HG02938 (cell line): ENCODE measurements at regions not wholly inside any gene's neighbourhood (a gene's known extent, or its start where the extent isn't known, plus 50 kb on each side); places are given as distances from the start of the nearest gene placed in this dataset.
"Not testable (repeated sequence)": the region's sequence is repeated elsewhere in the genome, so short reads cannot be mapped to it uniquely, and the experiment has no call there.

Source experiments
- ATAC-seq: cut with Tn5 transposase; IDR thresholded peaks from one replicate; pipeline ENCODE4 v1.9.1; 2021; ENCODE audit warnings: mild to moderate bottlenecking, moderate library complexity; ENCODE audit not compliant: unreplicated experiment

DNA sequence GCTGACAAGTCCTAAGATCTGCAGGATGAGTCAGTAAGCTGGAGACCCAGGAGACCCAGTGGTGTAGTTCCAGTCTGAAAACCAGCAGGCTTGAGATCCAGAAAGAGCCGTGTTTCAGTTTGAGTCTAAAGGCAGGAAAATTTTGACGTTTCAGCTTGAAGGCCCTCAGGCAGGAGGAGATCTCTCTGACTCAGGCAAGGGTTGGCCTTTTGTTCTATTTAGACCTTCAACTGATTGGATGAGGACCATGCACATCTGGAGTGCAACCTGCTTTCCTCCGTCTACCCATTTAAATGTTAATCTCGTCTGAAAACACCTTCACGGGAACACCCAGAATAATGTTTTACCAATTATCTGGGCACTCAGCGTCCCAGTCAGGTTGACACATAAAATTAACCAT is 69.5 kb downstream of the NPIPA7 start:
- ATAC-seq, result not testable (repeated sequence)

DNA sequence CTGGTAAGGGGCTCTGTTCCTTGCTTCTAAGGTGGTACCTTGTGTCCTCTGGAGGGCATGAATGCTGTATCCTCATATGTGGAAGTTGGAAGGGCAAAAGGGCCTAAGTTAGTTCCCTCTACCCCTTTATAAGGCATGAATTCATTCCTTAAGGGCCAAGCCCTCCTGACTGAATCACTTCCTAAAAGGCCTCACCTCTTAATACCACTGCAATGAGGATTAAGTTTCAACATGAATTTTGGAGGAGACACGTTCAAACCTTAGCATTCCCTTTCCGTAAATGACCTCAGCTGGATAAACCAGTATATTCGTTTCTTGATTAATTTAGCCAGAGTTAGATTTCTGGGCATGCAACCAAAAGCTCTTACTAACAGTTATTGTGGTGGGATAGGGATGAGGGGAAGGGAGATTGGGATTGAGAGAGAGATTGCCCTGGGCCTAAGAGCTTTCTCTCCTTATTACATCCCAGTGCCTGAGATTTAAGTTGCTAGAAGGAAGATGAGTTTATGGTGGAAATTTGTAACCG is 70.8 kb downstream of the NPIPA7 start:
- not testable (repeated sequence) for ATAC-seq

DNA sequence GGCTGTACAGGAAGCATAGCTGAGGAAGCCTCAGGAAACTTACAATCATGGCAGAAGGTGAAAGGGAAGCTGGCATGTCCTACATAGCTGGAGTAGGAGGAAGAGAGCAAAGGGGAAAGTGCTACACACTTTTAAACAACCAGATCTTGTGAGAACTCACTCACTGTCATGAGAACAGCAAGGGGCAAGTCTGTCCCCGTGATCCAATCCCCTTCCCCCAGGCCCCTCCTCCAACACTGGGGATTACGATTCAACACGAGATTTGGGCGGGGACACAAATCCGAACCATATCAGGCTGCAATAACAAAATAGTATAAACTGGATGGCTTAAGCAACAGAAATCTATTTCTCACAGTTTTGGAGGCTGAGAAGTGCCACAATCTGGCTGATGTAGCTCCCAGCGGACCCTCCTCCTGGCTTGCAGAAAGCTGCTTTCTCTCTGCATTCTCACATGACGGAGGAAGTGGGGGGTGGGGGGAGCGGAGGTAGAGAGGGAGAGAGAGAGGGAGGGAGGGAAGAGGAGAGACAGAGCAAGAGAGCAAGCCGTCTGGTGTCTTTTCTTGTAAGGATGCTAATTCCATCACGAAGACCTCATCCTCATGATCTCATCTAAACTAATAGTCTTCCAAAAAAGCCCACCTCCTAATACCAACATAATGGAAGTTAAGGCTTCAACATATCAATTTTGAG is 72.9 kb downstream of the NPIPA7 start:
- not testable (repeated sequence) for ATAC-seq

DNA sequence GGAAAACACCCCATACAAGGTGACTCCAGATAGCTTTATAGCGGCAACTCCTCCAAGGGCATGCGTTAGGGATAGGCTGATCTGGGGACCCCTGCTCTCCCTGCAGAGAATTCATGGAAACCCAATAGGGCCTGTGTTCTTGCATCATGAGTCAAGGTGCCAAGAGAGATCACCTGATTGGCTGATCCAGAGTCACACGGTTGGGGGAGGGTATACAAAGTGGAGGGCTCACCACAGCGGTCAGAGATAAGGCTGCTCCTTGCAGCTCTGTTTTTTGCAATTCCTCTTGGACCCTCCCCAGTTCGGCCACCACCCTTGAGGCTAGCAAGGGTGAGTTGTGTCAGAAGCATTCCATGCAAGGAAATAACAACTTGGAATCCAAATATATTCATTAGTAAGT is 79.6 kb downstream of the NPIPA7 start:
- ATAC-seq, result not testable (repeated sequence)

DNA sequence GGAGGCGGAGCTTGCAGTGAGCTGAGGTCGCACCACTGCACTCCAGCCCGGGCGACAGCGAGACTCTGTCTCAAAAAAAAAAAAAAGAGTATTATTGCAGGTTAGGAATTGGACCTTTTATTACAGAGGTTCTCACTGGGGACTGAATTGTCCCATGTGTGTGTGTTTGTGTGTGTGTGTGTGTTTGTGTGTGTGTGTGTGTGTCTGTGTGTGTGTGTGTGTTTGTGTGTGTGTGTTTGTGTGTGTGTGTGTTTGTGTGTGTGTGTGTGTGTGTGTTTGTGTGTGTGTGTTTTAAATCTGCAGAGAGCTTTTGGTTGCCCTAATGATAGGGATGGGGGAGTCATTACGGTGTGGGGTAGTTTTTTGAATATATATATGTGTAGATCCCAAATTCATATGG is 84.9 kb downstream of the NPIPA7 start:
- not testable (repeated sequence) for ATAC-seq

DNA sequence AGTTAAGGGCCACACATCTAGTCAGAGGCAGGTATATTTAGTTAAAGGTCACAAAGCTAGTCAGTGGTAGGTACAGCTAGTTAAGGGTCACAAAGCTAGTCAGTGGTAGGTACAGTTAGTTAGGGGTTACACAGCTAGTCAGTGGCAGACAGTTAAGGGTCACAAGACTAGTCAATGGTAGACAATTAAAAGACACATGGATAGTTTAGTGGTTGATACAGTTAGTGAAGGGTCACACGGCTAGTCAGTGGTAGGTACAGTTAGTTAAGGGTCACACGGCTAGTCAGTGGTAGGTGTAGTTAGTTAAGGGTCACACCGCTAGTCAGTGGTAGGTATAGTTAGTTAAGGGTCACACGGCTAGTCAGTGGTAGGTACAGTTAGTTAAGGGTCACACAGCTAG is 110.0 kb downstream of the NPIPA7 start:
- not testable (repeated sequence) for ATAC-seq

DNA sequence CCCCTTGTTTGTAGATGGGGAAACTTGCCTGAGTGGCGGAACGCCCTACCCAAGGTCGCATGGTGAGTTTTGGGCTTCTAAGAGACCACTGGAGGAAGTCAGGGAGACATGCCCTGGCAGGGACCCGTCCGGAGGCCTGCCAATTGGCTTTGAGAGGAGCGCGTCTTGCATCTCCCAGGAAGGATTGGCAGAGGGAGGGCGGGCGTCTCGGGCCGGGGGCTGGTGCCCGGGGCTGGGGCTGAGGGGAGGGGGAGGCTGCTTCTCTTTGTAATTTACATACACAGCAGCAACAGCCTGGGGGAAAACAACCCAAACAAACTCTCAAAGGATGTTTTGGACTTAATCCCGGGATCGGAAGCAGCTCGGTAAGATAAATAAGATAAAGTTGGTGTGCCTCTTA is 110.5 kb downstream of the NPIPA7 start:
- not testable (repeated sequence) for ATAC-seq

DNA sequence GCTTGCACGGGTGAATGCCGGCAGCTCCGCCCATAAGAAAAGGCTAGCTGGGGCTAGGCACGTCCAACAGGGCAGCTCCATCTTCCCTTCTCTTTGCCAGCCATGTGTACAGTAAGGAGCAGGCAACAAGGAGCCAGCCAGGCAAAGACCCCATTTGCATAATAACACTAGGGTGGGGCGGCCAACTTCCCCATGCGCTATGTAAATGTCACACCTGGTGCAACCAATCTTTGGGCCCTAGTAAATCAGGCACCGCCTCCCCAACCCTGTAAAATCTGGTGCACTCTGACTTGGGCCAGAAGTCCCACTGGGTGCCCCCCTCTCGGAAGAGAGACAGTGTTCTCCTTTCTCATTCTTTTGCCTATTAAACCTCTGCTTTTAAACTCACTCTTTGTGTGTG is 115.2 kb downstream of the NPIPA7 start:
- ATAC-seq, result not testable (repeated sequence)

DNA sequence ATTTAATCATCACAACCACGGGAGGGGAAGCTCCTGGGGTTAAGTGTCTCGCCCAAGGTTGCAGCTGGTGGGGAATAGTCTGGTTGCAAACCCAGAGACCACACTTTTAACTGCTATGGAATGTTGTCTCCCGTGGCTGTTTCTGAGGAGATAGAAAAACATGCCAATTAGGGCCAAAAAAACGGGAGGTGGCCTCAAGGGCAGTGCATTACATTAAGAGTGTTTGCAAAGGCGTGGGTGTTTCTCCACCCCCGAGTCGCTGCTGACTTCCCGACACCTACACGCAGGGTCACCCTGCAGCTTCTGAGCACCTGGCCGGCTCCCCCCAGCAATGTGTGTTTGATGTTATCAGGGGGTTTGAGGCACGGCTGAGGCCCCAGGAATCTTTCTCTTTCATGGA is 116.1 kb downstream of the NPIPA7 start:
- not testable (repeated sequence) for ATAC-seq

DNA sequence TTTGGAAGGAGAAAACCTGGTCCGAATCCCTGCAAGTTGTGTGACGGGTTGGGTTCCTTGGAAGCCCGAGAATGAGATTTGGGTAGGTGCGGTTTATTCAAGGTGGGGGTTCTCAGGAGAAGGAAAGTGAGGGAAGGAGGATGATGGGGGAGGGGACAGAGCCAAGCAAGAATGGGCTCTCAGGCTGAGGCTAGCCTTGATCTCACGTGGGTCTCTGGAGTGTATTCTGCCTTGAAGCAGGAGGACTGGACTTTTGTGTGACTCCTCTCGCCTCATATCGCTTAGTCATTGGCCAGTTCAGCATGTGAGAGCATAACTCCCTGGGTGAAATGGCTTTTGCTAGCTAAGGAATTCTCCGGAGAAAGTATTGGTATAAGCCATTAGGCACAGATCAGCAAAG is 120.9 kb downstream of the NPIPA7 start:
- not testable (repeated sequence) for ATAC-seq

DNA sequence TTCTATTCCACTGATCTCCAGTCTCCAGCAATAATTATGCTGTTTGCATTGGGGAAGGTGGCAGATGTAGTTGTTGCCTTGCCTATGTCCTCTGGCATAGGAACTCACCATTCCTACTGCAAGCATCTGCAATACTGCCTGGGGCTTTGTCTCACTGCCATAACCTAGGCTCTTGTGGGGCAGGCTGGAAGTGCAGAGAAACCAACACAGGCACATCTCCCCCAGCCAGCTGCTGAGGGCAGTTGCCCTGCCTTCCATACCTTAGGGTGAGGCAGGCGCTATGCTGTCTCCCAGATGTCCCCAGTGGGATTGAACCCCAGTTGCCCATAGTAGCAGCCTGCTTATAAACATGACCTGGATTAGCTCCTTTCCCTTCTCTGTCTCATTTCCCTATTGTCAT is 128.1 kb downstream of the NPIPA7 start:
- ATAC-seq, result not testable (repeated sequence)

DNA sequence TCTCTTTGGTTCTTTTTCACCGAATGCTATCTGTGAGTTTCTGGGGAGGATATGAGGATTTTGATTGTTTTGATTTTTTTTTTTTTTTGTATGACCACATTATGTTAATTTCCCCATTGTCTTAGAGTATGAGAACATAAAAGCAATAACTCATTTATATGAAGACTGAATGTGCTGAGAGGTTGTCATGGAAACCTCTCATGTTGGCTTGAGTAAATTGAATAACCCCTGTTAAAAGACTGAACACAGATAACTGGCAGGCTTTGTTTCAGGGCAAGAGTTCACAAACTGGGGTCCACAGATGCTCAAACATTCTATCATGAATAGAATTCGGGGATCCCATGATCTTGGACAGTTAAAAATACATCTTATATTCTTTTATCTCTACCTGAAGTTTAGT is 129.4 kb downstream of the NPIPA7 start:
- ATAC-seq, result not testable (repeated sequence)

DNA sequence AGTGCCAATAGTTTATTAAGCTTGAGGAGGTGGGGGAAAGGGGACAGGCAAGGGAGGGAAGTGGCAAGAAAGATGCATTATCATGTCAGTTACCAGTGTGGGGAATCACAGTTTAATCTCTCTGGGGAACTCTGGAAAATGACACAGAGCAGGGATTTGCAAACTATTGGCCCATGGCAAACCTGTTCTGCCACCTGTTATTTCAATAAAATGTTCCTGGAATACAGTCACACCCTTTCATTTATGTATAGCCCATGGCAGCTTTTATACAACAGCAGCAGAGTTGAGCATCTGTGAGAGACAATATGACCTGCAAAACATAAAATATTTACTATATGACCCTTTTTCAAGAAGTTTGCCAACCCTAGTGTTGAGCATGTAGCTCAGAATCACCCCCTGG is 140.5 kb downstream of the NPIPA7 start:
- ATAC-seq, result not testable (repeated sequence)

DNA sequence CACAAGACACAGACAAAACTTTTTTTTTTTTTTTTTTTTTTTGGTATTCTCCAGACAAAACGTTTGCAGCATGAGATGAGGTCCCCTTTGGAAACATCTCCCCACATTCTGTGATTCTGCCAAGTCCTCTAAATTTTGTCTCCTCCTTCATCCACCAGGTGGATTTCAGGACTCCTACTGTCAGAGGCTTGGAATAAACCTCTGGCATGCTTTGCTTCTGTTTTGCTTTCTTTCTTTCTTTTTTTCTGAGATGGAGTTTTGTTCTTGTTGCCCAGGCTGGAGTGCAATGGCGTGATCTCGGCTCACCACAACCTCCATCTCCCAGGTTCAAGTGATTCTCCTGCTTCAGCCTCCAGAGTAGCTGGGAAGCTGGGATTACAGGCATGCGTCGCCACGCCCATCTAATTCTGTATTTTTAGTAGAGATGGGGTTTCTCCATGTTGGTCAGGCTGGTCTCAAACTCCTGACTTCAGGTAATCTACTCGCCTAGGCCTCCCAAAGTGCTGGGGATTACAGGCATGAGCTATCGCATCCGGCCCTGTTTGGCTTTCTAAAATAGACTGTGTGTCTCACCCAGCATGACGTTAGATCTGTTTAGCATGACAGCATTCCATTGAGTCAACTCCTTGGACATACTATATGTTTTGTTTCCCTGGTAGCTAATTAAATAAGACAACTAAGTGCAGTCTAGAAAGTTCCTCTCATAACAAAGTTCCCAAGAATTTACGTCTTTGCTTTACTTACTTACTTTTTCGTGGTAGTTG is 142.5 kb downstream of the NPIPA7 start:
- ATAC-seq, result not testable (repeated sequence)

DNA sequence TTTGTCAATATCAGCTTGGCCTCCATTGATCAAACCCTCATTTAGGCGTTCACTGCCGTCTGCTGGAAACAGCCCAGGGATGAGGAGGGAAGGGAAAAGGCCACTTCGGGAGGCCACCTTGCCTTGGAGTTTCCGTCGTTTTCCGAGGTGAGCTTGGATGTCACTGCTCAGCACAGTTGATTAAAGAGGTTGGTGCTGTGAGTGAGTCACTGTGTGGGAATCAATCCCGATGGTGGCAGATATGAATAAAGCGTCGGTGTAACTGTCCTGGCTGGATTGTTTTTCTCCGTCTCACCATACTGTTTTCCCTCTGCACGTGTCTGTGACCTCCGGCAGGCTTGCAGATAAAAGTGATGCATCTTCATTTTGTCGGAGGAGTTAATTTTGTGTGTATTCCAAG is 148.1 kb downstream of the NPIPA7 start:
- ATAC-seq, result not testable (repeated sequence)

DNA sequence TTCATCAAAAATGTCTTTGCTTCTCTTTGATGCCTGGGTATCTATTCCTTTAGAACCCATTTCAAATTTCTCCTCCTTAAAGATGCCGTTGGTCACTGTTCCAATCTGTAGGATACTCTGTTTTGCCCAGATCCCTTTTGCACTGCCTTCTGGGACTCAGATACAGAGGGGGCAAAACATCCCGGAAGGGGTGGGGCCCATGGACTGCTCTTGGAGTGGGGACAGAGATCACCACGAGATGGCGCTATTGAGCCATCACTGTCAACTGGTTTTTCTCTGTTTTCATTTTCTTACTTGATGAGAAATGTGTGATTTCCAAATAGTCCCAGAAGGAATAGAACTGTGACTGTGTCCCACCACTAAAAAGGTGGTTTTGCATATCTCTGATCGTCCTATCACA is 151.8 kb downstream of the NPIPA7 start:
- ATAC-seq, result not testable (repeated sequence)

DNA sequence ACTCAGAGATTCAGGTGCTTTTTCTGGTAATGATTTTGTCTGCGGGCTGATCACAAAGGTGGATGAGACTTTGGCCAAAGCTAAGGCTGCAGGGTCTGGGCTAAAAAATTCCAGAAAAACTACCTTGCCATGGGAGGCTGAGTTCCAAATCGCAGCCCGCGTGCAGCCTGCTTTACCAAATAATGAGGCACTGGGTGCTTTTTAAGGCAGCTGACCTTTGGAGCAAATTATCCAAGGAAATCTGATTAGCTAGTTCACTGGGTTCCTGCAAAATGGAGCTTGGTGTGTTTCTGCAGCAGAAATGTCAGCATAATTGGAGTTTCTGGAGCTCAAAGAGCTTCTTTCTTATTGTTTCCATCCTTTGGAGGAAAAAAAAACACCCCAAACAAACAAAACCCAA is 156.6 kb downstream of the NPIPA7 start:
- ATAC-seq, result not testable (repeated sequence)

DNA sequence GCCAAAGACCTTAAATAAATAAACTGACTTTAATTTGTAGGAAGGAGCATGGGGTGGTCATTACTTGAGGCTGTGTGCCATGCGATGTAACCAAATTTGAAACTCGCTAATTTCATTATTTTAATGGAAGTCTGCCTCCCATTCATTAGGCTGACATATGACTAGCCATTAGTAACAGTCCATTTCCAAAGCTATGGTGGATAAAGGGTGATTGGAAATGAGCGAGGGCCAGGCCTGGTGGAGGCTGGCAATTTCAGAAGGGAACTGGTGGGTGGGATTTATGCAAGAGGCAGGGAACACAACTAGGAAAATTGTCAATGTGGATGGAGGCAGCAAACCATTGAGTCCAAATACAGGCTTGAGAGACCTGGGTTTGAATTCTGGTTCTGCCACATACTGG is 157.2 kb downstream of the NPIPA7 start:
- not testable (repeated sequence) for ATAC-seq

DNA sequence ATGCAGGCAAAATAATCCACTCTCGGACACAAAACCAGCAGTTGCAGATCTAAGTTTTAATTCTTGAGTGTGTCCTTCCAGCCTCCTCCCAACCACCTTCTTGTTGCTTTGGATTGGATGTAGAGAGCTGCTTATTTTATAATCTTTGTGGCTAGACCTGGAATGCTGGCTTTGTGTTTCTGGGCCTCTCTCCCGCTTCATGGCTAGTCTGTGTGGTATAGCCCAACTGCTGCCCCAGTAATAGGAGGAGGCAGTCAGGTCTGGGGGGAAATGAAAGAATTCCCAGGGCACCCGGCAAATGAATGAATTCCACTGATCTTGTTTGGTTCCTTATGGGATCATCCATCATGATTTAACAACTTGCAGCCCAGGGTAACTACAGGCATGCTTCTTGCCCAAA is 170.8 kb downstream of the NPIPA7 start:
- ATAC-seq, result not testable (repeated sequence)

DNA sequence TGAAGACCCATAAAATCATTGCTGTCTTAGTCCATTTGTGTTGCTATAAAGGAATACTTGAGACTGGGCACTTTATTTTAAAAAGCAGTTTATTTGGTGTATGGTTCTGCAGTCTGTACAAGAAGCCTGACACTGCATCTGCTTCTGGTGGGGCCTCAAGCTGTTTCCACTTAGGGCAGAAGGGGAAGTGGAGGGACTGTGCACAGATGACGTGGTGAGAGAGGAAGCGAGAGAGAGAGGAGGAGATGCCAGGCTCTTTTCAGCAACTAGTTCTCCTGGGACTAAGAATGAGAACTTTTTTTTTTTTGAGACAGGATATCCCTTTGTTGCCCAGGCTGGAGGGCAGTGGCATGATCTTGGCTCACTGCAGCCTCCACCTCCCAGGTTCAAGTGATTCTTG is 171.9 kb downstream of the NPIPA7 start:
- ATAC-seq, result not testable (repeated sequence)

DNA sequence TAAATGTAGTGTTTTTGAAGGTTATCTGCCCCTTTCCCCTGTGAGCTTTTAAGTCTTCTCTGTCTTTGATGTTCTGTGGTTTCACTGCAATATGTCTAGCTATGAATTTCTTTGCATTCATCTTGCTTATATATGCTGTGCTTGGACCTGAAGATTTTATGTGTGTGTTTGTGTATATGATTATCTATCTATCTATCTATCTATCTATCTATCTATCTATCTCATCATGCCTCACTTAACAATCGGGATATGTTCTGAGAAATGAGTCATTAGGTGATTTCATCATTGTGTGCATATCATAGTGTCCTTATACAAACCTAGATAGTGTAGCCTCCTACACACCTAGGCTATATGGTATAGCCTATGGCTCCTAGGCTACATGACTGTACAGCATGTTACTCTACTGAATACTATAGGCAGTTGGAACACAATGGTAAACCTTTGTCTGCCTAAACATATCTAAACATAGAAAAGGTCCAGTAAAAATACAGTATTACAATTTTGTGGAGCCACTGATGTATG is 173.9 kb downstream of the NPIPA7 start:
- ATAC-seq, result not testable (repeated sequence)
